SK-N-SH treated with all-trans-retinoic acid at 6 μM for 48 hours (cell line): ENCODE measurements at regions not wholly inside any gene's neighbourhood (a gene's known extent, or its start where the extent isn't known, plus 50 kb on each side); places are given as distances from the start of the nearest gene placed in this dataset.

Experiments
- ARNTL ChIP-seq: fragments of 450-650 bp; formaldehyde crosslinking; IDR thresholded peaks from 2 replicates; pipeline ENCODE4 v1.5.0; 2020; ENCODE audit warnings: low read depth, mild to moderate bottlenecking, moderate library complexity, borderline replicate concordance
- OSR1 ChIP-seq: fragments of 250-450 bp; sonication (Bioruptor Pico); IDR thresholded peaks from 2 replicates; pipeline ENCODE4 v1.8.0; 2022; ENCODE audit warnings: moderate library complexity, mild to moderate bottlenecking, inconsistent platforms
- PATZ1 ChIP-seq: fragments of 250-450 bp; sonication (Bioruptor Pico); IDR thresholded peaks from 2 replicates; pipeline ENCODE4 v1.8.0; 2020; ENCODE audit warnings: mild to moderate bottlenecking, moderate library complexity, borderline replicate concordance
- PPARA ChIP-seq: fragments of 250-450 bp; sonication (Bioruptor Pico); IDR thresholded peaks from 2 replicates; pipeline ENCODE4 v1.5.0; 2020; ENCODE audit warnings: mild to moderate bottlenecking, borderline replicate concordance
- SNAI2 ChIP-seq: fragments of 250-450 bp; sonication (Bioruptor Pico); IDR thresholded peaks from 2 replicates; pipeline ENCODE4 v1.5.0; 2020; ENCODE audit warnings: mild to moderate bottlenecking, moderate library complexity
- TOX ChIP-seq: fragments of 250-450 bp; sonication (Bioruptor Pico); IDR thresholded peaks from 2 replicates; pipeline ENCODE4 v1.8.0; 2021; ENCODE audit warnings: mild to moderate bottlenecking, moderate library complexity, borderline replicate concordance
- ZFP3 ChIP-seq: fragments of 250-450 bp; sonication (Bioruptor Pico); IDR thresholded peaks from 2 replicates; pipeline ENCODE4 v1.5.0; 2020; ENCODE audit warnings: mild to moderate bottlenecking, moderate library complexity
- ZFP30 ChIP-seq: fragments of 450-650 bp; formaldehyde crosslinking; IDR thresholded peaks from 2 replicates; pipeline ENCODE4 v1.5.0; 2022; ENCODE audit warnings: mild to moderate bottlenecking, moderate library complexity
- TF ChIP-seq, protein P1 (sequence below): fragments of 250-450 bp; sonication (Bioruptor Pico); IDR thresholded peaks from 2 replicates; pipeline ENCODE4 v1.5.0; 2020; ENCODE audit warnings: mild to moderate bottlenecking, moderate library complexity
- TF ChIP-seq, protein P2 (sequence below): fragments of 250-450 bp; sonication (Bioruptor Pico); IDR thresholded peaks from 2 replicates; pipeline ENCODE4 v1.5.1; 2020; ENCODE audit warnings: low read depth, mild to moderate bottlenecking, moderate library complexity

- TF ChIP-seq, protein P1, sequence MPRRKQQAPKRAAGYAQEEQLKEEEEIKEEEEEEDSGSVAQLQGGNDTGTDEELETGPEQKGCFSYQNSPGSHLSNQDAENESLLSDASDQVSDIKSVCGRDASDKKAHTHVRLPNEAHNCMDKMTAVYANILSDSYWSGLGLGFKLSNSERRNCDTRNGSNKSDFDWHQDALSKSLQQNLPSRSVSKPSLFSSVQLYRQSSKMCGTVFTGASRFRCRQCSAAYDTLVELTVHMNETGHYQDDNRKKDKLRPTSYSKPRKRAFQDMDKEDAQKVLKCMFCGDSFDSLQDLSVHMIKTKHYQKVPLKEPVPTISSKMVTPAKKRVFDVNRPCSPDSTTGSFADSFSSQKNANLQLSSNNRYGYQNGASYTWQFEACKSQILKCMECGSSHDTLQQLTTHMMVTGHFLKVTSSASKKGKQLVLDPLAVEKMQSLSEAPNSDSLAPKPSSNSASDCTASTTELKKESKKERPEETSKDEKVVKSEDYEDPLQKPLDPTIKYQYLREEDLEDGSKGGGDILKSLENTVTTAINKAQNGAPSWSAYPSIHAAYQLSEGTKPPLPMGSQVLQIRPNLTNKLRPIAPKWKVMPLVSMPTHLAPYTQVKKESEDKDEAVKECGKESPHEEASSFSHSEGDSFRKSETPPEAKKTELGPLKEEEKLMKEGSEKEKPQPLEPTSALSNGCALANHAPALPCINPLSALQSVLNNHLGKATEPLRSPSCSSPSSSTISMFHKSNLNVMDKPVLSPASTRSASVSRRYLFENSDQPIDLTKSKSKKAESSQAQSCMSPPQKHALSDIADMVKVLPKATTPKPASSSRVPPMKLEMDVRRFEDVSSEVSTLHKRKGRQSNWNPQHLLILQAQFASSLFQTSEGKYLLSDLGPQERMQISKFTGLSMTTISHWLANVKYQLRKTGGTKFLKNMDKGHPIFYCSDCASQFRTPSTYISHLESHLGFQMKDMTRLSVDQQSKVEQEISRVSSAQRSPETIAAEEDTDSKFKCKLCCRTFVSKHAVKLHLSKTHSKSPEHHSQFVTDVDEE = no peak
- TF ChIP-seq PATZ1 (CRISPR knock-in tag) (no peak), ZFP3 (CRISPR knock-in tag) (no peak), ARNTL (CRISPR knock-in tag) (no peak), TOX (no peak), OSR1 (CRISPR knock-in tag) (no peak), SNAI2 (CRISPR knock-in tag) (no peak), ZFP30 (no peak), PPARA (CRISPR knock-in tag) (no peak)
- TF ChIP-seq, protein P2, sequence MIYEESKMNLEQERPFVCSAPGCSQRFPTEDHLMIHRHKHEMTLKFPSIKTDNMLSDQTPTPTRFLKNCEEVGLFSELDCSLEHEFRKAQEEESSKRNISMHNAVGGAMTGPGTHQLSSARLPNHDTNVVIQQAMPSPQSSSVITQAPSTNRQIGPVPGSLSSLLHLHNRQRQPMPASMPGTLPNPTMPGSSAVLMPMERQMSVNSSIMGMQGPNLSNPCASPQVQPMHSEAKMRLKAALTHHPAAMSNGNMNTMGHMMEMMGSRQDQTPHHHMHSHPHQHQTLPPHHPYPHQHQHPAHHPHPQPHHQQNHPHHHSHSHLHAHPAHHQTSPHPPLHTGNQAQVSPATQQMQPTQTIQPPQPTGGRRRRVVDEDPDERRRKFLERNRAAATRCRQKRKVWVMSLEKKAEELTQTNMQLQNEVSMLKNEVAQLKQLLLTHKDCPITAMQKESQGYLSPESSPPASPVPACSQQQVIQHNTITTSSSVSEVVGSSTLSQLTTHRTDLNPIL (CRISPR knock-in tag) = no peak
These were observed 65.4 kb downstream of the MARCHF4 start for GRCh38 chr2:216306868-216307267.
